Inflammatory macrophage treated with lipopolysaccharide for 1 hour (primary cell): ENCODE measurements at regions not wholly inside any gene's neighbourhood (a gene's known extent, or its start where the extent isn't known, plus 50 kb on each side); places are given as distances from the start of the nearest gene placed in this dataset.

Experiments used
- DNase-seq, 2 donors: peaks; one replicate each; pipeline ENCODE4 v3.0.0-alpha.2; 2020 to 2022

DNA sequence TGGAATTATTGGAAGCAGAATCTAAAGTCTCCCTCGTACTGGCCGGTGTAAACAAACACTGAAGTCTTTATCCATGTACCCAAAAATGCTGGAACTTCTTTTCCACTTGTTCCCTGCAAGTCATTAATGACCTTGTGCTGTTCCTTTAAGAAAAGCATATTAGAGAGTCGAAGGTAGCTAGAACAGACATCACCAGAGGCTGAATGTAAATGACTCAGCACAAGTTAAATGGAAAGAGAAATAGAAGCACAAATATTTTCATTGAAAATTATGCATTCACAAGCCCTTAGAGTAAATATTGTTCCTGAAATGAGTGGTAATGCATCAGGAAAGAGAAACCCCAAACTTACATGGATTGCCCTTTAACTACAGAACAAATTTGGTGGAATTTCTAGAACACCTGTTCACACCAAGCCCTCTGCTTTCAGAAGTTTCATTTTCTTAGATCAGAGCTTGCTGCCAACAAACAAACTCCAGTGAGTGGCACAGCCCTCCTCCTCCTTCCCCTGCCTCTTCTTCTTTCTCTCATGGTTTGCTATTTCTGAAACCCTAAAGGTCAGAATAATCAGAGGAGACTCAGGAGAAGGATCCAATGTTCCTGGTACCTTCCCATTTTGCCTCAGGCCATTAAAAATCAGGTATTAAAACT lies 264.3 kb downstream of the TXNL1 start:
- no peak for DNase-seq

DNA sequence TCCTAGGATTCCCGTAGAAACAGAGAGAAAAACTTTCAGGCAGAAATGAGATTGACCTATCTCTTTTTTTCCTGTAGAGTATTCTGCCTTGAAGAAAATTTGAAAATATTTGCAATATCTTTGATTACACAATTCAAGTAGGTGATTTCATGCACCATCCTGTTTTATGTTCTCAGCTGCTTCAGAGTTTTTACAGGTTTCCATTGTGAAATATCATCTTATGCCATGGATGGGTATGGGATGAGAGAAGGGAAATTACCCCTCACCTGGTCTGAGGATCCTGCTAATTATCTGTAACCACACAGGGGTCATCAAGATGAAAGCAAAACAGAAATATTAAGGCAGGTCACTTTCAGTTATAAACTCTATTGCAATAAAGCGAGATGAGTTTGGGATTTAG lies 264.8 kb downstream of the TXNL1 start:
- DNase-seq = no peak

DNA sequence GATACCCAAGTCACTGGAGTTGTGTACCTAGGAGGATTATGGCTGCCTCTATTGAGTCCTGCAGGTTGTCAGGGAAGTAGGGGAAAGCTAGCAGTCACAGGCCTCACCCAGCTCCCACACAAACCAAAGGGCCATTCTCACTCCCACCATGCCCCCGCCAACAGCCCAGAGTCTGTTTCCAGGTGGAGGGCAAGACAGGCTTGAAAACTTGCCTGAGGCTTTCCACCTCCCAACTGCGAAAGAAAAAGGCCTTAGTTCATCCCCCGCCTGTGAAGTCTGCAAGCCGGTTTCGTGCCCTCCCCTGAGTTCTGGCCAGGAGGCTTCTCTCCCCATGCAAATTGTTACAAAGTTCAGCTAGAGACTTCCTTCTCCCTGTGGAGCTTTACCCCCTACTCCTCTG lies 270.3 kb downstream of the TXNL1 start:
- DNase-seq = no peak

DNA sequence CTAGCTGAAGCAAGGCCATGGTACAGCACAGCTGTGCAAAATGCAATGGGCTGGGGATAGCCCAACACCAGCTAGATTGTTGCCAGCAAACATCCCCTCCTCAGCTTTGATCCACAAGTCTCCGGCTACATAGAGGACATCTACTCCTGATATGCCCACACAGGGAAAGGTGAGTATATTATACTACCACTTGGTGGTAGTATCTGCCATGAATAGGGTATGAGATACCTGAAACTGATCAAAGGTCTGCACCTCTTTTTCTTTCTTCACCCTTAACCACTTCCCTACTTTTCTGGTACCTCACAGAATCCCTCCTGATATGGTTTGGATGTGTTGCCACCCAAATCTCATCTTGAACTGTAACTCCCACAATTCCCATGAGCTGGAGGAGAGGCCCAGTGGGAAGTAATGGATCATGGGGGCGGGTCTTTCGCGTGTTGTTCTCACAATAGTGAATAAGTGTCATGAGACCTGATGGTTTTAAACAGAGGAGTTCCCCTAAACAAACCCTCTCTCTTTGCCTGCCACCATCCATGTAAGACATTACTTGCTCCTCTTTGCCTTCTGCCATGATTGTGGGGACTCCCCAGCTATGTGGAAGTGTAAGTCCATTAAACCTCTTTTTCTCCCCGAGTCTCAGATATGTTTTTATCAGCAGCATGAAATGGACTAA lies 279.6 kb downstream of the TXNL1 start:
- DNase-seq = peak; percentile 39 to 70

DNA sequence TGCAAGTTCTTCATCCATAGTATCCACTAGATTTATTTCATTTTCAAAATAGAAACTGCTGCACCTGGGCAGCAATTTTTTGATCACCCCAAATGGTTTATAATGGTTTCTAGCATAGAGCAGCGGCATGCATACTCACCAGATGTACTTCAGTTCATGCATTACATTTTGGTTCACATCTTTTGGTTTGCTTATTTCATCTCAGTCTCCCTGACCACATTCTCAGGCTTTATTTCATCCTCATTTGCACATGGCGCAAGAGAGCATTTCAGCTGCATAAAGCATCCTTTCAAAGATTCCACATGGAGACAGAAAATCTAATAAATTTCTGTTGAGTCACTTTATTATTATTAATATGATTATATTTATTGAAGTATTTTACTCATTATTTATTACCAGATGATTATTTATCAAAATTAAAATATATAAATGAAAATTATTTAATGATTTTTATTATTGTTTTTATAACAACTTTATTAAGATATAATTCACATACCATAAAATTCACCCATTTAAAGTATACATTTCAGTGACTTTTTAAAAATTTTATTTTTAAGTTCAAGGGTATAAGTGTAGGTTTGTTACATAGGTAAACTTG lies 284.6 kb downstream of the TXNL1 start:
- no peak for DNase-seq

DNA sequence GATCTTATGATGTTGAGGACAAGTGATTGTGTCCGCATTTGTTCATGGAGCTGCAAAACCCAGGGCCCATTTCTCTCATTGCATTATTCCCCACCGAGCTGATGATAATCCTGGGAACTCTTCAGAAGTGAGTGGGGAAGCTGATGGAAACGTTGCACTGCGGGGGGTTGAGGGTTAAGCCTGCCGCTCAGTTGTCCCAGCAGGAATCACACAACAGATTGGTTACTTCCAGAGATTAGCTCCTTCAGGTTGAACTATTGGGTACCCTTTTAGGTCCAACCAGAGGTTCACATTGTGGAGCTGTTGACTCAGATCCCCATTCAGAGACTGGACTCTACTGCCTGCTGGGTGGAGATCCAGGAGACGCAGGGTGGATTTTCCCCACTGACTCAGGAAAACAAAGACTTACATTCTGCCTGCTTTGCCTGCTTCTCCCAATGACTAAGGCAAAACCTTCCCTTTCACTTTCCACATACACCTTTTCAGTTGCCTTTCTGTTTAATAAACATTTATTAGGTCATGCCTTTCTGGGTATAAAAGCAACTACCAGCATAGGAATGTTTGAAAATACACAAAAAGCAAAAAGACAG lies 286.4 kb downstream of the TXNL1 start:
- no peak for DNase-seq

DNA sequence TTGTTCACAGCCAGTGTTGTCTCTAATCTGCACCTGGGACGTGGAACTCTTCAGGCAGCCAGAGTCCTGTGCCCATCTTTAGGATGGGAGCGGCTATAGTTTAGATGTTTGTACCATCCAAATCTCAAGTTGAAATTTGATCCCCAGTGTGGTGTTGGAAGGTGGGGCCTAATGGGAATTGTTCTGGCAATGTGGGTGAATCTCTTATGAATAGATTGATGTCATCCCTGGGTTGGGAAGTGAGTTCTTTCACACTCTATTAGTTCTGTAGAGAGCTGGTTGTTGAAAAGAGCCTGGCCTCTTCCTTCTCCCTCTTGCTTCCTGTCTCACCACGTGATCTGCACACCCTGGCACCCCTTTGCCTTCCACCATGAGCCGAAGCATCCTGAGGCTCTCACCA lies 300.9 kb downstream of the TXNL1 start:
- no peak for DNase-seq

DNA sequence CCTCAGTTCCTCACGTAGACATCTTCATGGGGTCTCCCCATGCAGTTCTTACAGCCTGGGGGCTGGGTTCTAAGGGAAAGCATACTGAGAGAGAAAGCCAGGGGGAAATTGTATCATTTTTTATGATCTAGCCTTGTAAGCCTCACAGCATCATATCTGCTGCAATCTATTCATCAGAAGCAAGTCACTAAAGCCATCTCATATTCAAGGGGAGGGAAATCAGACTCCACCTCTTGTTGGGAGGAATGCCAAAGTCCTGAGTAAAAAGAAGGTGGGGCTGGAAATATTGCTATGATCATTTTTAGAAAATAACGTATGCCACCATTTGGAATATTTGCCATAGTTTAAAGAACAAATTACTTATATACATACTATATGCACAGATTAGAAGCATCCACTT lies 304.6 kb downstream of the TXNL1 start:
- DNase-seq = no peak

DNA sequence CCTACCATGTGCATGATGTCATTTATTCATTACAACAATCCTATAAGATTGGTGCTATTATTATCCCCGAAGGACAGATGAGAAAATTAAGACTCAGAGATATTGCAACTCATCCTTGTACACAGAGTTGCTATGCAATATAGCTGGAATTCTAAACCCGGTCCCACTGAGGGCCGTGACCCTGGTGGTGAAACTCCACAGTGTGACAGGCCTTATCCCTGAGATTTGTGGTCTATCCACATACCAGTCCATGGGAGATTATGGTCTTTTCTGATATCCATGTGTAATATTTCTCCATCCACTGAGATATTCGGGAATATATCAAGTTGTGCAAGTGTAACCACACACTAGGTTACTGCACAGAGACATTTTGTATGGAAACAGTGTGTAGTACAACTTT lies 305.2 kb downstream of the TXNL1 start:
- DNase-seq = no peak

DNA sequence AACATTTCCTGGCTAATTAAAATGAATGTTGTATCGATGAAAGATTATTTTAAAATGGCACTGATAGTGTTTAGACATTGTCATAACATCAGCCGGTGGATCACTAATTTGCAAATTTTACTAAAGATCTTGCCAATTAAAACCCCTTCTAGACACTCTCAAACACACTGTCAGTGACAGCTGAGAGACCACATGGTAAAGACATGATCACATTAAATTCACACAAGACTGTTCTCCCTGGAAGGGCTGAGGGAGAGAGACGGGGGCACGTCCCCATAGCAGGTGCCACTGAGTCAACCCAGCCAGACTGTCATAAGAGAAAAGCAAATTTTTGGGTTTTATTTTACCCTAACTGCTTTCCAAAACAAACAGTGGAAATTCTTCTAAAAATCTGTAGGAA lies 306.0 kb downstream of the TXNL1 start:
- no peak for DNase-seq

DNA sequence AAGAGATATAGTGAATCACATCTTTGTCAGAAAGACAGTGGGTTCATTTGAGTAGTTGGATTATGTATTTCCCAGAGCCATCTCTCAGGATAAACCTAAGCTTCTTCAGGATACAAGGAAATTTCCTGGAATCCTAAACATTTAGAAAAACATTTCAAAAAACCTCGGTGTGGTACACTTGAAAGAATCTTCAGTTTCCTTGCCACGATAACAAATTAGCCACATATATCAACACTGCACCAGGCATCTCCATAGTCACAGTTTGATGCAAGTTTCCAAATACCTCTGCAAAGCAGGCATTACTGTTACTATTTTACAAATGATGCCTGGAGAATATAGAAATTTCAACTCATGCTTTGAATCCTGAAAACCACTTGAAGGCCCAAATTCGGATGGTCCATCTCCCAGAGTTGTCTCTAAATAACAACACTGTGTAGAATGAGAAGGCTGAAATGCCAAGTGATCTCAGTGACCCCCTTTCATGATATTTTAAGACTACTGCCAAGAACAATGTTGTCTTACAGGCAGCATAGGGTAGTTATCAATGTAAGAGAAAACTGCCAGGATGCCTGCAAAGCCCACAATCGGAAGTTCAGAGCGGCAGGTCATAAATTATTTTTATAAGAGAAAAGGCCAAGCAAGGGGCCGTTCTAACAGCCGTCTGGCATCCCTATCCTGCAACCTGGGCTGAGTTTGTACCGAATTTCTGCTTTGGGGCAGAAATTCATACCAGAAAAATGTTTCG lies 307.9 kb downstream of the TXNL1 start:
- no peak for DNase-seq

DNA sequence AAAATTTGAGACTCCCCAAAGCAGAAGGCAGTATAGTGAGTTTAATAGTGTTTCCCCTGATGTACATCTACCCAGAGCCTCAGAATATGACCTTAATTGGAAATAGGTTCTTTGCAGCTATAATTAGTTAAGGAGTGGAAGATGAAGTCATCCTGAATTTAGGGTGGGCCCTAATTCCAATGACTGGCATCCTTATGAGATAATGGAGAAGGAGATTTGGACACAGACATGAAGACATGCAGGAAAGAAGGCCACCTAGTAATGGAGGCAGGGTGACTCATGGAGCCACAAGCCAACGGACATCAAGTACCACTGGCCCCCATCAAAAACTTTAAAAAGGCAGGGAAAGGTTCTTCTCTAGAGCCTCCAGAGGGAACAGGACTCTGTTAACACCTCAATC lies 308.9 kb downstream of the TXNL1 start:
- DNase-seq = no peak

DNA sequence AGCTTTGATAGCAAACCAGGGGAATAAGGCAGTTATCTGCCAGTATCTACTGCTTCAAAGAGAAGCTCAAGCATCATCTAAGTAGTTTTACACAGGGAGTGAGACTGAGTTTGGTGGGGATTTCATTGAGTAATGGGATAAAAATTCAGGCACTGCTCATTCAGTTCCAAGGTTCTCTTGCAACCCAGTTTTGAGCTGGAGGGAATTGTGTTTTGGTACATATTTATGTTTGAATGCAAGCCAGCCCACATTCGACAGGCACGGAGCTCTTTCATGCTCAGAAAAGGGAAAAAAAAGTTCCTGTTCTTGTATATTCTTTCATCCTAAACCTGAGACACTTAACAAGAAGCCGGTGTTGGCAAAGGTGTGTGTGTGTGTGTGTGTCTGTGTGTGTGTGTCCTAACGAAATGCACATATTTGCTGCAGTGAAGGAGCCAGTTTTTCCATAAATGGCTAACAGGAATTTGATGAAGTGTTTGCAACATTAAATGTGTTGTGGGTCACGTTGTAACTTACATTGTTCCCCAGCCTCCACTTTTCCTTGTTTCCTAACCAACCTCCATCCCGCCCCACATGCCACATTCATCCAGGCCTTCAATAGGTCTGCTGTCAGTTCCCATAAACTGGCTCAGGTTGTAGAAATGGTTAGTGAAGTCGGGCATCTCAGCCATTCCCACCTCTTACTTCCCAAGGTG lies 311.1 kb downstream of the TXNL1 start:
- no peak for DNase-seq

DNA sequence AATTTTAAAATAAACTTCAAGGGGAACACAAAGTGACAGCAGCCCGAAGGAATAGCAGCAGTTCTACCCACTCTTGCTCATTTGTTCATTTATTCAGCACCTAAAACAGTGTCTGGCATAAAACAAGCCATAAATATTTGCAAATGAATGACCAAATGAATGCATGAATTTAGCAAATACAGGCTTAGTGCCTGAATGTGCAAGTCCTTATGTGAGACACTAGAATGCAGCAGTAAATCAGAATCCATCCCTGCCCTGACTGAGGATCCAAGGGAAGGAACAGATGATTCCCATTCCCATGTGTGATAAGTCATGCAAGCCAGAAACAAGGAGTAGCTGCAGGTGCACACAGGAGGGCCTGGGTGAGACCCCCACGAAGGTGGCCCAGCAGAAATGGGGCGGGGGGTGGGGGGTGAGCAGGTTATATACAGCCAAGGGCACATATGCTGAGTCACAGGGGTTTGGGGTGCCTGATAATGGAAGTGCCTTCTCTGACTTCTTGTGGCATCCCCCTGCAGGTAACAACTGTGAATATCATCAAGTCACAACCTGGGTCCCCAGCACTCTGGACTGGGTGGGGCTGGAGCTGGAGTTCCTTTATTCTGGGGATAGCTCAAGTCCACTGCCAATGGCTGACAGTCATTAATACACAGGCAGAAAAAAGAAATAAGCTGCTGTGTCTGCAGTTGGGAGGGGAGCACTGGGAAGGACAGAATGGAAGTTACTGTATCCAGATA lies 311.9 kb downstream of the TXNL1 start:
- no peak for DNase-seq

DNA sequence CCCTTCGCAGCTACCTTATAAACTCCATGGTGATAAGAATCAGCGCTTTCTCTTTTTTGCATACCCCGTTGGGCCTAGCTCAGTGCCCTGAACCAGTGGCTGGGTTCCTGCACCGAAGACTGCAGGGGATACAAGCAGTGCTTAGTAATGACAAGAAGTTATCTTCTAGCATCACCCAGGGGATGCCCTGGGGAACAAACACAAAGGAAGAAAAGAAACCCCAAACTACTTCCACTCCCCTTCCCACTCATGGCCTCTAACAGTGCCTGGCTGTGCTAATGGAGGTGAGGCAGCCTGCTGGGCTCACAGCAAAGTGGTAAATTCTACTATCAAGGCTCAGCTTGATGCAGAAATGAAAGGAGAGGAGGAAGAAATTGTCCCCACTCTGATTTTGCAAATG lies 314.7 kb downstream of the TXNL1 start:
- DNase-seq = no peak

DNA sequence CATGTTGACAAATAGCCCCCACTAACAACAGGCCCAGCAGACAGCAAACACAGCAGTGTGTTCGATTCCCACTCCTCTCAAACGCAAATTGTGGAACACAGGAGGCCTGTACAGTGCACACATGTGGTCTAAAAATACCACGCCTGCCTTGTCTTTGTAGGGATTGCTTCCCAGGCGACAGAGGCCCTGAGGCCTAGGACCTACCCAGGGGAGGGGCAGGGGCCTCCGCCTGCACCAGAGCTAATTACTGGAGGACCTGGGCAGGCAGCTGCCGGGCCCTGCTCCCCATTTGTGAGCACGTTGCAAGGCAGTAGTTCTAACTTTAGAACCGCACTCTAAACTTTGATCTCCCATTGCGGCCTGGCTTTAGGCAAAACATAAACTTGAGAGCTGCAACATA lies 316.0 kb downstream of the TXNL1 start:
- no peak for DNase-seq

DNA sequence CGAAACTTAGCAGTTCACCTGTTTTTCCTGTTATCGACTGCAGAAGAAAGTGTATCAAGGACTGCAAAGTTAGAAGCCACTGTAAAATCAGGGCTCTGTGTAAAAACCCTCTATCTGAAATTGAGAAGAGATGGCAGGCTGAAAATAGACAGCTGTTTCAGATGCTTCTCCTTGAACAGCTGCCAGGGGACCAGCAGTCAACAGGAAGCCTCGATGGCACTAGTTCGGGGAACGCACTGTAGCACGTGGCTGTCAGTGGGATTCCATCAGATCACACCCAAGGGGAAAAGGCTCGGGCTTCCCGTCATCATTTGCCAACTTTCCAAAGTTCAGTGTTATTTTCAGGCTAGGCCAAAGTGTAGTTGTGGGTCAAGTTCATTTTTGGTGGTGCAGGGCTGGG lies 316.9 kb downstream of the TXNL1 start:
- DNase-seq = no peak

DNA sequence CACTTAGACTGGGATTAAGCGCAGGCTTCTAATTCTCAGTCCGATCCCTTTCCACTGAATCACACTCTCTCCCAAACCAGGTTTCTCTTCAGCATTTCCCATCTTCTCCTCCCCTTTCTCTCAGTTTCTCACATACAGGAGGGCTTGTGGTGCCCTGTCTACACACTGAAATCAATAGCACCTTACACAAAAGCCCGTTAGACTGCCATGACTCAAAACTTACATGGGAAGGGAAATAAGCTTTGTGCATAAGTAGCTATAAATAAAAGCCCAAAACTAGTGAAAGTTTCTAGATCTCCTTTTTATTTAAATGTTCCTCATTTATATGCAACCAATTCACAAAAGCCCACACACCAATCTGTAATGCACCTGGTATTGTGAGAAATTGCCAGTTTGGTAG lies 318.4 kb downstream of the TXNL1 start:
- no peak for DNase-seq

DNA sequence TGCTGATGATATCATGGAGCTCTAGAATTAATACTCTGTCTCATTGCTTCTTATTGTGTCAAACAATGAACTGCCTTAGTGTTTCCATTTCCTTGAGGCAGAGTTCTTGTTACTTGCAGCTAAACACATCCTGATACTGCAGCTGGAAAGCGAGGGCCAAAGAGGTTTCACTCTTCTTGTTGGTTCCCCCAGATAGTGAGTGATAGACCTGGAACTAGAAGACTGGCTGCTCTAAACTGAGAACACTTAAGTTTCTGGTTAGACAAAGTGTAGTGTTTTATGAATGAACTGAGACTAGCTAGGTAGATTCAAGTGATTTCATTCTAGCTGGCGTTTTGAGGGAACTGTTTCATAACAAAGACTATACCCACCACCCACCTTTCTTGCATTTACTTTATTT lies 321.7 kb downstream of the TXNL1 start:
- DNase-seq = no peak

DNA sequence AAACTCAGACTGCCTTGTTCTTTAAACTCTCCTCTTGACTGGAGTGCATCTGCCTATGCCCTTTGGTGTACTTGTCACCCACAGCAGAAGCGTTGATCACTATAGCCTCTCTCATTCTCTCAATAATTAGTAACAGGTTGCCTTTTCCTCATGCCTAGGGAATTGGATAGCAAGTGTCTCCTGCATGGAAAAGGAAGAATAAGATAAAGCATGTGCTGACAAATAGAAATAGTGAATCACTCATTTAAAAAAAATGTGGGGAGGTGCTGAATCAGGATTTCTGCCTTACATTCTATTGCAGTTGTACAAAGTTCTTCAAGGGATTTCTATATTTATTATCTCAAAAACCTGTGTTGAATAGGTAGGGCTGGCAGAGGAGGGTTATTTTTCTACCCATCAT lies 323.0 kb downstream of the TXNL1 start:
- no peak for DNase-seq

DNA sequence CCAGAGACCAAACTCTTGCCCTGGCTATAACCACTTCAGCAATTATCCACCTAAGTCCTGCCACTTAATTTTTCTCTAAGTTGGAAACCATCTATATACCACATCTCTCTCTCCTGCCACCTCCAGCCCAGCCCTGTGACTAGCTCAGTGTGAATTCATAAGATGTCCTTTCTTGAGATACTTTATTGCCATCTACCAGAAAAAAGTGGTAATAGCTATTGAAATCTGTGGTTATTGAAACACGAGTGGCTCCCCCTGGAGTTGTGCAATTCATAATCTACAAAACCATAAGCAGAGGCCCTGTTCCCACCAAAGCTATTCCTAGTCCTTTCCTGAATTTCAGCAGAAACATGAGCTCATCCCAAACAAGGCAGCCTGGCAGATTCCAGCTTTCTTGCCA lies 324.0 kb downstream of the TXNL1 start:
- DNase-seq = no peak
